ENCODE measurements at regions not wholly inside any gene's neighbourhood (a gene's known extent, or its start where the extent isn't known, plus 50 kb on each side); places are given as distances from the start of the nearest gene placed in this dataset.

DNA sequence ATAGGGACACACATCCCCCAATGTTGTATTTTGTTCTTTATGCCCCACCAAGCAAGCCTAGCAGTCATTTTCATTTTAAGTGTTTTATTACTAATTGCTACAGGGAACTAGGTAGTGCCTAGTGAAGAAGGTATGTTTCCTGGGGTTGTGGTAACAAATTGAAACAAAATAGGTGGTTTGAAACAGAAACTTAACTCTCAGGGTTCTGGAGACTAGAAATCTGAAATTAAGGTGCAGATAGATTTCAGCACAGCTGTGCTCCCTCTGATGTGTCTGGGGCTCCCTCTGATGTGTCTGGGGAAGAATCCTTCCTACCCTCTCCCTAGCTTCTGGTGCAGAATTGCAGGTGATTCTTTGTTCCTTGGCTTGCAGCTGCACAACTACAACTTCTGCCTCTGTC, 390.1 kb downstream of the ZFHX3 start:
- no peaks in the 10 kb centered on the region for H3K27me3 ChIP-seq
- TF ChIP-seq CTCF (IDR thresholded peaks at IDR 0.05) = no peak
- no peaks in the 10 kb centered on the region for H3K4me1 ChIP-seq
- H3K4me3 ChIP-seq = no peak overlapping the region
- no peak for DNase-seq
- H3K27ac ChIP-seq = no peak overlapping the region
- H3K36me3 ChIP-seq = no peaks in the 10 kb centered on the region
- intact Hi-C loops (cut with DNase I) = no loop called here
- peaks cover 0 to 2% of the 10 kb centered on the region in 2 donors for H3K9me3 ChIP-seq
- ATAC-seq = no peak

DNA sequence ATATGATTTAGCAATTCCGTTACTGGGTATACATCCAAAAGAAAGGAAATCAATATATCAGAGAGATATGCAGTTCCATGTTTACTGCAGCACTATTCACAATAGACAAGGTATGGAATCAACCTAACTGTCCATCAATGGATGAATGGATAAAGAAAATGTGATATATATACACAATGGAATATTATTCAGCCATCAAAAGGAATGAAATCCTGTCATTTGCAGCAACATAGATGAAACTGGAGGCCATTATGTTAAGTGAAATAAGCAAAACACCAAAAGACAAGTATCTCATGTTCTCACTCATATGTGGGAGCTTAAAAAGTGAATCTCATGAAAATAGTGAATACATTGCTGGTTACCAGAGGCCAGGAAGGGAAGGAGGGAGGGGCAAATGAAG, 390.8 kb downstream of the ZFHX3 start:
- ATAC-seq (no peak), DNase-seq (no peak)
- H3K4me3 ChIP-seq = no peak overlapping the region
- H3K36me3 ChIP-seq = no peaks in the 10 kb centered on the region
- peaks cover 0 to 5% of the 10 kb centered on the region in 2 donors for H3K9me3 ChIP-seq
- H3K27ac ChIP-seq = no peak overlapping the region
- no peak for TF ChIP-seq CTCF (IDR thresholded peaks at IDR 0.05)
- intact Hi-C loops (cut with DNase I) = no loop called here
- H3K27me3 ChIP-seq = no peaks in the 10 kb centered on the region
- H3K4me1 ChIP-seq = no peaks in the 10 kb centered on the region

DNA sequence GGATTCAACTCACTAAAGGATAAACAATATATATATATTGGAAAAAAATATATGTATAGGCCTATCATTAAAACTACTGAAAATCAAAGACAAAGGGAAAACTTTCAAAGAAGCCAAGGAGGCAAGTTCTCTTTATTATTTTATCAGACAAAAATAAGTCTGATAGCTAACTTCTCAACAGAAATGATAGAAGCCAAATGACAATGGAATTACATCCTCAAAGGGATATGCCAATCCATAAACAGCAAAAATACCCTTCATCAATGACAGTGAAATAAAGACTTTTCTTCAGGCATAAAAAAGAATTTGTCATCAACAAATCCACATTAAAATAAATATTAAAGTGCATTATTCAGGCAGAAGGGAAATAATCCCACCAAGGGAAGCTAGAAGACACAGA, 393.4 kb downstream of the ZFHX3 start:
- Histone ChIP-seq H3K4me3 (no peak overlapping the region), H3K27ac (no peak overlapping the region), H3K27me3 (no peaks in the 10 kb centered on the region), H3K4me1 (no peaks in the 10 kb centered on the region), H3K36me3 (no peaks in the 10 kb centered on the region), H3K9me3 (peaks cover 0 to 5% of the 10 kb centered on the region in 2 donors)
- ATAC-seq = no peak
- intact Hi-C loops (cut with DNase I) = no loop called here
- TF ChIP-seq CTCF (IDR thresholded peaks at IDR 0.05) = no peak
- no peak for DNase-seq

DNA sequence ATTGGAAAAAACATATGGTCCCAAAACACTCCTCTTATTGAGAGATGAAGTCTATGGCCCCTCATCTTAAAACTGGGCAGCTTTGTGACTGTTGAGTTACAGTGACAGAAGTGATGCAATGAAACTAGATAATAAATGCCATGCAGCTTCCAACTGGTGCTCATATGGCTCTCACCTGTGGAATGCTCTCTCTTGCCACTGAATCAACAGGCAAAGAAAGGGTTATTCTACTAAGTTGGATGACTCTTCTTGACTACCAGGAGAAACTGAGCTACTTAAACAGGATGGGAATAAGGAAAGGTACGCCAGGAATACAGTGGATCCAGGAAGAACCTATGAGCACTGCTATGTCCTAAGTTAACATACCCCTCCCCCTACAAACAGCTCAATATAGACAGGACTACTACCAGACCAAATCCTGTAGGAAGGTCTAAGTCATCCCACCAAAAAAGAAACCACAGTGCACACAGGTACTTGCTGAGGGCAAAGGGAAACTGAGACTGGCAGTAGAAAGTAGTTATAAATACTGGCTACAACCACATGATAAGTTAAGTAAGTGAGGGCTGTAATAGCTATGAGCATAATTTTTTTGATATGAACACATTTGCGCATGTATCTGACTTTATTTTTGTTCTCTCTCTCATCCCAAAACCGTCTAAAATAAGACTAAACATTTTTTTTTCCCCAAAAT, 398.5 kb downstream of the ZFHX3 start:
- H3K36me3 ChIP-seq = no peaks in the 10 kb centered on the region

DNA sequence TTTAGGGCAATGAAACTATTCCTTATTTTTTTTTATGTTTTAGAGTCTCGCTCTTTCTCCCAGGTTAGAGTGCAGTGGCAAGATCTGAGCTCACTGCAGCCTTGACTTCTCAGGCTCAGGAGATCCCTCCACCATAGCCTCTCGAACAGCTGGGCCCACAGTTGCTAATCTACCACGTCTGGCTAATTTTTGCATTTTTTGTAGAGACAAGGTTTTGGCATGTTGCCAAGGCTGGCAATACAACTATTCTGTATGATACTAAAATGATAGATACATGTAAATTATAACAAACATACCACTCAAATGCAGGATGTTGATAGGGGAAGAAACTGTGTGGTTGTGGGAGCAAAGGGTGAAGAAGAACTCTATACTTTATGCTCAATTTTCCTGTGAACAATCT, 401.3 kb downstream of the ZFHX3 start:
- Histone ChIP-seq H3K9me3 (peaks cover 0 to 7% of the 10 kb centered on the region in 2 donors), H3K27ac (no peak overlapping the region), H3K27me3 (no peaks in the 10 kb centered on the region), H3K36me3 (no peaks in the 10 kb centered on the region), H3K4me3 (no peak overlapping the region), H3K4me1 (no peaks in the 10 kb centered on the region)
- DNase-seq (no peak), ATAC-seq (no peak)
- TF ChIP-seq CTCF (IDR thresholded peaks at IDR 0.05) = no peak
- intact Hi-C loops (cut with DNase I) = no loop called here

More for the DNA sequence above, 398.5 kb downstream of the ZFHX3 start:
- TF ChIP-seq CTCF (IDR thresholded peaks at IDR 0.05) = no peak
- H3K4me1 ChIP-seq = no peaks in the 10 kb centered on the region
- no peak for ATAC-seq
- H3K27ac ChIP-seq = no peak overlapping the region
- H3K27me3 ChIP-seq = no peaks in the 10 kb centered on the region
- no peak overlapping the region for H3K4me3 ChIP-seq
- intact Hi-C loops (cut with DNase I) = no loop called here
- DNase-seq = no peak
- peaks cover 0 to 5% of the 10 kb centered on the region in 2 donors for H3K9me3 ChIP-seq
